ENCODE measurements at regions not wholly inside any gene's neighbourhood (a gene's known extent, or its start where the extent isn't known, plus 50 kb on each side); places are given as distances from the start of the nearest gene placed in this dataset.

DNA sequence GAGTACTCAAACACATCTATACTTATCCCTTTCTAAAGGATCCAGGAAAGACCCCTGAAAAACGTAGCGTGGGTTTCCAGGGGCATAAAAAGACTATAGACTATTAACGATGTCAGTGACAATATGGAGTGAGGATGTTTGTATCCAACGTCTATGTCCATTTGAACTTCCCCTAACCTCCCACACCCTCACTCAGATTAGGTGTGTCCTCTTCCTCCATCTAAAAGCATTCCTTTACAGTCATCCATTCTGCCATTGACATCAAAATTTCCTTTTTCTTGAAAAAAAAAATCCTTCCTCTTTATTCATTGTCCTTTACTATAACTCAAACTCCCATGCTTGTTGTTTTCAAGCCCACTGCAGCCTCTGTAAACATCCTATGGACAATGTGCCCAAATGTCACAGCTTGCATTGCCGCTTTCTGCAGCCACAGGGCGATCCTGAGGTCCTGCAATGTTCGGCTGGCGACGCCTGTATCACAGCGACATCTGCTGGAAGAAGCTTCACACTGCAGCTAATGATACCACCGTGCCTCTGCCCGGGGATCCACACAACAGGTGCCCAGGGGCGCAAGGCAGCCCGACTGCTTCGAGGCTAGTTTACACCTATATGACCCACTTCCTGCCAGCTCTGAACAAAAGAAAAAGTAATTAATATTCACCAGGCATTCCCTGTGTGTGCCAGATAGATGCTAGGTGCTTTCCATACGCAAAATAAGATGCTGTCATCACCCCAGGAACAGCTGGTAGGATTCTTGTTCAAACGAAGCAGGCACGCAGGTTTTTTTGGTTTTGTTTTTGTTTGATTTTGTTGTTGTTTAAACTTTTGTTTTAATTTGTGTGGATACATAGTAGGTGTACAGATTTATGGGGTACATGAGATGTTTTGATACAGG lies 267.9 kb upstream of the GHITM start:
- TF ChIP-seq, protein P1, sequence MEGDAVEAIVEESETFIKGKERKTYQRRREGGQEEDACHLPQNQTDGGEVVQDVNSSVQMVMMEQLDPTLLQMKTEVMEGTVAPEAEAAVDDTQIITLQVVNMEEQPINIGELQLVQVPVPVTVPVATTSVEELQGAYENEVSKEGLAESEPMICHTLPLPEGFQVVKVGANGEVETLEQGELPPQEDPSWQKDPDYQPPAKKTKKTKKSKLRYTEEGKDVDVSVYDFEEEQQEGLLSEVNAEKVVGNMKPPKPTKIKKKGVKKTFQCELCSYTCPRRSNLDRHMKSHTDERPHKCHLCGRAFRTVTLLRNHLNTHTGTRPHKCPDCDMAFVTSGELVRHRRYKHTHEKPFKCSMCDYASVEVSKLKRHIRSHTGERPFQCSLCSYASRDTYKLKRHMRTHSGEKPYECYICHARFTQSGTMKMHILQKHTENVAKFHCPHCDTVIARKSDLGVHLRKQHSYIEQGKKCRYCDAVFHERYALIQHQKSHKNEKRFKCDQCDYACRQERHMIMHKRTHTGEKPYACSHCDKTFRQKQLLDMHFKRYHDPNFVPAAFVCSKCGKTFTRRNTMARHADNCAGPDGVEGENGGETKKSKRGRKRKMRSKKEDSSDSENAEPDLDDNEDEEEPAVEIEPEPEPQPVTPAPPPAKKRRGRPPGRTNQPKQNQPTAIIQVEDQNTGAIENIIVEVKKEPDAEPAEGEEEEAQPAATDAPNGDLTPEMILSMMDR (IDR thresholded peaks at IDR 0.05; ENCODE audit: extremely low read depth in 1 of 2, insufficient read depth in 1 of 2, low read depth in 1 of 2, low read length in 2 of 2) = peak; percentile 86 to 92
- TF ChIP-seq, protein P2, sequence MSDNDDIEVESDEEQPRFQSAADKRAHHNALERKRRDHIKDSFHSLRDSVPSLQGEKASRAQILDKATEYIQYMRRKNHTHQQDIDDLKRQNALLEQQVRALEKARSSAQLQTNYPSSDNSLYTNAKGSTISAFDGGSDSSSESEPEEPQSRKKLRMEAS (IDR thresholded peaks at IDR 0.05; ENCODE audit: insufficient read depth, insufficient read length) = no peak
- no peak for TF ChIP-seq POLR2A (IDR thresholded peaks at IDR 0.05; ENCODE audit: low read depth, low read length)
- no peak for TF ChIP-seq POLR2AphosphoS5 (IDR thresholded peaks at IDR 0.05; ENCODE audit: insufficient read depth, low read depth, low read length)
- TF ChIP-seq JUN (IDR thresholded peaks at IDR 0.05; ENCODE audit: borderline replicate concordance, insufficient read depth, insufficient read length, low read depth) = no peak
- no peak for TF ChIP-seq EZH2 (IDR thresholded peaks at IDR 0.05; ENCODE audit: borderline replicate concordance, low read depth, low read length, severe bottlenecking)
- TF ChIP-seq GATA2 (IDR thresholded peaks at IDR 0.05; ENCODE audit: insufficient read depth, insufficient read length, low read depth, low read length) = no peak
- TF ChIP-seq FOS (IDR thresholded peaks at IDR 0.05; ENCODE audit: borderline replicate concordance, insufficient read depth, low read length) = no peak
- TF ChIP-seq MYC (IDR thresholded peaks at IDR 0.05; ENCODE audit: low read depth, low read length) = no peak

Data from endothelial cell of umbilical vein (primary cell).